ENCODE measurements at regions not wholly inside any gene's neighbourhood (a gene's known extent, or its start where the extent isn't known, plus 50 kb on each side); places are given as distances from the start of the nearest gene placed in this dataset.

GRCh38 chr21:27017246-27017645 is 50.4 kb upstream of the ADAMTS5 start:
- WGBS, 2 donors, result 81 to 90% methylated on average over 4 of the region's 4 CpGs
- no peaks in the 10 kb centered on the region for H3K27me3 ChIP-seq
- no peak overlapping the region for H3K27ac ChIP-seq
- no peak for TF ChIP-seq POLR2AphosphoS5 (IDR thresholded peaks at IDR 0.05)
- TF ChIP-seq CTCF (IDR thresholded peaks at IDR 0.05), result no peak
- no peak for TF ChIP-seq EP300 (IDR thresholded peaks at IDR 0.05)
- no peak for TF ChIP-seq POLR2A (IDR thresholded peaks at IDR 0.05)
- no peak overlapping the region for H3K4me3 ChIP-seq
- no peaks in the 10 kb centered on the region for H3K36me3 ChIP-seq
- H3K4me1 ChIP-seq, result no peaks in the 10 kb centered on the region
- no peak for ATAC-seq (ENCODE audit: low FRiP score in 2 of 2)
- DNase-seq, result no peak
- no peaks in the 10 kb centered on the region for H3K9me3 ChIP-seq

Small RNA genes lying in the stretch of these regions (small RNA-seq; reads per million reads assigned to genes)
- gene NCSTNP1, result 0 reads per million in 4 donors
- gene RF00026, result 0 reads per million in 4 donors
